ENCODE measurements at regions not wholly inside any gene's neighbourhood (a gene's known extent, or its start where the extent isn't known, plus 50 kb on each side); places are given as distances from the start of the nearest gene placed in this dataset.
"Not testable (repeated sequence)": the region's sequence is repeated elsewhere in the genome, so short reads cannot be mapped to it uniquely, and the experiment has no call there.

DNA sequence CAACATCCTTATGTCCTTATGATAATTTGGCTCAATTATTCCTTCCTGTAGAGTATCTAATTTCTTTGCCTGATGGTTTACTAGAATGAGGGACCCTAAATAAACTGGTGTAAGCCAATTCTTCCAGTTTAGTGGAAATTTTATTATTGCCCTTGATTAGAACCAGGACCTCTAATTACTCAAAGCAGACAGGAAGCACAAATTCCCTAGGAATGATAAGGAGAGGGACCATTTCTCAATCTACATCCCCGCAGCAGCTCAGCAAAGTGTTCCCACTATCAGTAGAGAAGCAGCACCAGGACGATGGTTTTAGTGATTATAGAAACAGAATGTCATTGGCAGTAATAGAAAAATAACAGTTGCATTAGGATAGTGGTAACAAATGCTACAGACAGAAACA, 97.1 kb downstream of the PLPPR4 start:
- no peak for DNase-seq (ENCODE audit: low spot score)

DNA sequence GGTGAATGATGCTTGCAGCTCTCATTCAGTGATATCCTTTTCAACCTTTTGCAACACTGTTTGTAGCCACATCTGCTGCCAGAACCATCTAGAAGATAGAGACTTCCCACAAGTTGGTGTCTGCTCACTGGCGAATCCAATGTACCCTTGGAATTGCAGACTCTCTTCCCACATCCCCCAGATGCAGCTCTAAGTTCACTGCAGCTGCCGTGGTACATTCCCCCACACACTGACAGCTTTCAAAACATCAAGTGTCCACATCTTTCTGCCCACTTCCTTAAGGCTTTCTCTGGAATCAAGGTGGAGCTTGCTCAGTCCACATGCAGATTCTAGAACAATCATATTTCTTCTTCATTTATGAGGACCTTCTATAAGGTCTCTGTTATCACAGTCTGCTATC, 99.2 kb downstream of the PLPPR4 start:
- no peak for DNase-seq (ENCODE audit: low spot score)

DNA sequence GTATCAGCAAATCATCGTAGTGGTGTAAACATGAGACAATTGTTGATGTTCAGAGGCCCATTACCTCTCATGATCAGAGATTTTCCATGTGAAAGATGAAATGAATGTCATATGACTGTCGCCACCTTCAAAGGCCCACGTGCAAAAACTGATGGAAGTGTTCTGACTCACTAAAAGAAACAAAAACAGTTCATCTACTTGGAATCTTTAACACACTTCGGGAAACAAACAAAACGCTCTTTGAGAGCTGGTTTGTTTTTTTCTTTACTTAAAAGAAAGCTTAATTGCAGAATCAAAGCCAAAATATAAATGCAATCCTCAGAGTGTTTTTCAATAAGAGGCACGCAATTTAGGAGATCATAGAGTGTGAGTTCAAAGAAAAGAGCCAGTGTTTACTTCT, 100.8 kb downstream of the PLPPR4 start:
- peak; percentile 42 for DNase-seq (ENCODE audit: low spot score)

DNA sequence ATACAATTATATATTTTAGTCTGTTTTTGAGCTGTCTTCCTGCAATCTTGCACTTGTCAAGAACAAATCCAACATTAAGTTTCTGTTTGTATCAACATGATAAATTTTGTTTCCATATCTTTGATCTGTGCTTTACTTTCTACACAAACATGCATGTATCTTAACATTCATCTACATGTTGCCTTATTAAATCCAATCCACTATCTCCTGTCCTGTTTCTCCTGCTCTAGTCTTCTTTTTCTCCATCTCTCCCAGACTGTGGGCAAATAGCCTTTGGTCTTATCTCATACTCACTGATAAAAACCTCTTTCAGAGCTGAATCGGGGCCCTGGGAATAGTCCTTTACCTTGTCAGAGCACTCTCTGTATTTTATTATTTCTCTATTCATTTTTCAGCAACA, 101.3 kb downstream of the PLPPR4 start:
- peak; percentile 1 for DNase-seq (ENCODE audit: low spot score)

DNA sequence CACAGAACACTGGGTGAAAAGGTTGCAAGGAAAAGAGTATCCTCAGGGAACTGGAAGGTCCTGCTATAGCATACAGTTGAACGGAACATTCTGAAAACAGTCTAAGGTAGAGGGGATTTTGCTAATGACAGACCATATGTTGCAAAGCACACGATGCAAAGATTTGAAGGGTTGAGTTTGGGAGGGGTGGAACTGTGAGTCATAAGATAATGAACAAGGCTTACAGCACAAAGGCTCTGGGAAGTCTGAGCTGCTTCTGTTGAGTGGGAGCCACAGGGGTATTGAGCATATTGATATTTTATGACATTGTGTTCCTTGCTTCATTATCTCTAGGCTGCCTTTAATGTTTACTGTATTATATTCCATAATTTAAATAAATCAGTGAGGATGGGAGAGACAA, 104.9 kb downstream of the PLPPR4 start:
- no peak for DNase-seq (ENCODE audit: low spot score)

DNA sequence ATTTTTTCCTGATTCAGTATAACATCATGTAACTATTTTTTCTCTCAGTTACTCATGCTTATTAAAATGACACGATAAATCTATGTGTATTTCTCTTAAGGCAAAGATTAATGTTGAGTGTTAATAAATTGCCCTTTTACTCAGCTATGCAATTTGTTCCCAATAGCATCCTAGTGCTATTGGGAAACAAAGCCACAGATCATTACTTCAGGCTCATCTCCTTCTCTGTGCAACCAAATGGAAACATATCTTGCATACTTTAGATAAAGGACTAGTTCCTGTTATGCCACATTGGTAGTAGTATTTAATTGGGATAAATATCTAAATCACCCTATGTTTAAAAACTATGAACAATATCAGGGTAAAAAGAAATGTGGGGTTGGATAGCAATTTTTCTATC, 106.2 kb downstream of the PLPPR4 start:
- DNase-seq (ENCODE audit: low spot score), result no peak

DNA sequence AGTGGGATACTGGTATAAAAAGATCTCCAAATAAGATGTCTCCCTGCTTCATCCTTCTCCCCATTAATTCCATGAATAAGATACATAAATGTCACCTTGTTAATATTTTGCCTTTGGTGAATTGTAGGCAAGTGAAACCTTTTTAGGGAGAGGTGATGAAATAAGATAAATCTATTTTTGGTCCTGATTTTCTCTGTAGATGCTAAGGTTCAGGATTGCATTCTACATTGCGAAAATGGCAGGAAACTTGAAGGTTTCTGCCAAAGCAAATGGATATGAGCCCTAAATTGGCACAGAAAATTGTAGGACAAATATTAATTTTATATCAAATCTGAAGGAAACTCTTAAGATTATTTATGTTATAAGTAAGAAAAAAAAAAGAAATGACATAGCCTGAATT, 107.1 kb downstream of the PLPPR4 start:
- no peak for DNase-seq (ENCODE audit: low spot score)

DNA sequence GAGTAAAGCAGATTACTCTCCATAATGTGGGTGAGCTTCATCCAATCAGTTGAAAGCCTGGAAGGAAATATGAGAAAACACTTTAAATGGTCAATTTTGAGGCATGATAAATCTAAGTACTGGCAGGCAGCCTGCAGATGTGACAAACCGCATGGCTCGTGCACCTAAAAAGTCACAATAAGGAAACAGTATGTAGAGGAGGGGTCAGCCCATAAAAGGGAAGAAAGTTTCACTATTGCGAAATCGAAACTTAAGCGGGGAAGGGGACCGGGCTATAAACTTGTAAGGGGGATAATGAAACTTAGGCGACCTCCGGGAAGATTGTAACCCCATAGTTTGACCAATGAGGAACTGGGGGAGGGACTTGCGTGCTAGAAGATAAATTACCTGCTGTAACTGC, 109.8 kb downstream of the PLPPR4 start:
- no peak for DNase-seq (ENCODE audit: low spot score)

DNA sequence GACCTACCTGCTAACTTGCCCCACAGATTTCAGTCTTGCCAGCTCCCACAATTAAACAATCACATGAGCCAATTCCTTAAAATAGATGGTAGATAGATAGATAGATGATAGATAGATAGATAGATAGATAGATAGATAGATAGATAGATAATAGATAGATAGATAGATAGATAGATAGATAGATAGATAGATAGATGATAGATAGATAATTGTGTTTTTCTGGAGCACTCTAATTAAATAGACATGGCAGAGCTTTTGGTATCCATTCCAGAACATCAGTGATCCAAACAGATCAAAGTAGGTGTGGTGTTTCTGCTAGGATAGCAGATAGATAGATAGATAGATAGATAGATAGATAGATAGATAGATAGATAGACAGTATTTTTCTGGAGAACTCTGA, 110.4 kb downstream of the PLPPR4 start:
- DNase-seq (ENCODE audit: low spot score), result not testable (repeated sequence)

DNA sequence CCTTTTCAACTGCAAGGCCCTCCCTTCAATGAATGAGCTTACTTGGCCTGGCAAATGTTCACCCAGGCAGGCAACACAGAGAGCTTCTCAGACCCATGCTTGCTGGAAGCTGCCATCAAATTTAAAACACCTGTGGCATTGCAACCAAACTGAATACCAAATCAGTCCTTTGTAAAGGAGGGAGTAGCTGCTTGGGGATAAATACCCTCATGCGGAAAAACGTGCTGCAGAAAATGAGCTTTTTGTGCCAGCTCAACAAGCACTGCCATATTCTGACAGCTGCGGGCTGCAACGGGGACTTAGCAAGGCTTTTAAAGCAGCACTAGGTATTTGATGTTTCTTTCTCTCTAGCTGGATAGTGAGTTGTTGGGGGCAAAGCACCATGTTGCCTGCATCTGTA, 119.7 kb downstream of the PLPPR4 start:
- DNase-seq (ENCODE audit: low spot score), result no peak

DNA sequence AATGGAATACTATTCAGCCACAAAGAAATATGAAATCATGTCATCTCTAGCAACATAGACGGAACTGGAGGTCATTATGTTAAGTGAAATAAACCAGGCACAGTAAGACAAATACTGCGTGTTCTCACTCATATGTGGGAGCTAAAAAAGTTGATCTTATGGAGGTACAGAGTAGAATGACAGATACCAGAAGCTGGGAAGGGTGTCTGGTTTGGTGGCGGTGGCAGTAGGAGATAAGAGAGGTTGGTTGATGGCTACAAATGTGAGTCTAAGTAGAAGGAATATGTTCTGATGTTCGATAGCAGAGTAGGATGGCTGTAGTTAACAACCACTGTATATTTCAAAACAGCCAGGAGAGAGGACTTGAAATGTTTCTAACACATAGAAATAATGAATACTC, 121.6 kb downstream of the PLPPR4 start:
- no peak for DNase-seq (ENCODE audit: low spot score)

DNA sequence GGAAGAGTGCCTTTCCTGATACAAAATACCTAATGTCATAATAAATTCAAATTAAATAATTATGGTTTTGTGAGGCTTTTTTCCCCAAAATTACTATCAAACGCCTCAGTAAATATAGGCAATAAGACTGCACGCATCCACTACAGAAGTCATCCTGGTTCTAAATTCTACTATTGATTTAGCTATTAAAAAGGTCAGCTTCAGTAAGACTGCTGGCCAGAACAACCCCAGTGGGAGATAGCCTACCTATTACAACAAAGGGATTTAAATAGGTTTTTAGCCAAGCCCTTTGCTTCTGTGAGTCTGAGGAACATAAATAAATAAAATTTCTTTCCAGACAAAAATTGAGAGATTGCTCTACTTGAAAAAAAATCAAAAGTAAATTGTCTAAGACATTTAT, 132.1 kb downstream of the PLPPR4 start:
- DNase-seq (ENCODE audit: low spot score), result no peak

DNA sequence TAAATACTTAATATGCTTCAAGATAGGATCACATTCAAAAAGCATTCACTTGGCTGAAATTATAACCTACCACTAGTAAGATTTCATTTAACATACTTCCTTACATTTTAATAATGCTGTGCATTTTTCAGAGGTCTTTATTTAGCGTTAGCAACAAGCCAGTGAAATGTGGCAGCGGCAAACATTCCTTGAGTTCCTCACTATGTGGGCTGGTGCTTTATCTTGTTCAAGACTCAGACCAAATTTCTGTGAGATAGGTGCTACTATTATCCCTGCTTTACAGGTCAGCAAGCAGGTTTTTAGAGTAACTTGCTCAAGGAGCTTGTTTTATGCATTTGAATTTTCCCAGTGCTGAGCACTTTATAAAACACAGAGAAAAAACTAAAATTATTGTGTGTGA, 132.7 kb downstream of the PLPPR4 start:
- DNase-seq (ENCODE audit: low spot score), result no peak

DNA sequence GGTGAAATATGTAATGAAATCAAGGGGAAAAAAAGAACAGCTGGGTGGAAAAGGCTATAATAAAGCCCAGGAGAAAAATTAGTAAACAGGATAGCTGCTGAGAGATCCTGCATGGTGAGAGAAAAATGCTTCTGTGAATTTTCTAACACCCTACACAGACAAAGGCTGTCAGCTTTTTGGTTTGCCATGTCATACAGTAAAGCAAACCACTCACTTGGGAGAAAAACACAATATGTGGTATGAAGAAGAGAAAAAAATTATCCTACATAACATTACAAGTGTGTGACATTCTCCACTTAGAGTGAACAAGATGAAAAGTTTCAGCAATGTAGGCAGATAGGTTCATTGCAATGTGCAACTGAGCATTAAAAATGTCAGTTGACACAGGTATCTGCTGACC, 133.6 kb downstream of the PLPPR4 start:
- no peak for DNase-seq (ENCODE audit: low spot score)

DNA sequence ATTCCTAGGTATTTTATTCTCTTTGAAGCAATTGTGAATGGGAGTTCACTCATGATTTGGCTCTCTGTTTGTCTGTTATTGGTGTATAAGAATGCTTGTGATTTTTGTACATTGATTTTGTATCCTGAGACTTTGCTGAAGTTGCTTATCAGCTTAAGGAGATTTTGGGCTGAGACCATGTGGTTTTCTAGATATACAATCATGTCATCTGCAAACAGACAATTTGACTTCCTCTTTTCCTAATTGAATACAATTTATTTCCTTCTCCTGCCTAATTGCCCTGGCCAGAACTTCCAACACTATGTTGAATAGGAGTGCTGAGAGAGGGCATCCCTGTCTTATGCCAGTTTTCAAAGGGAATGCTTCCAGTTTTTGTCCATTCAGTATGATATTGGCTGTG, 137.3 kb downstream of the PLPPR4 start:
- not testable (repeated sequence) for DNase-seq (ENCODE audit: low spot score)

DNA sequence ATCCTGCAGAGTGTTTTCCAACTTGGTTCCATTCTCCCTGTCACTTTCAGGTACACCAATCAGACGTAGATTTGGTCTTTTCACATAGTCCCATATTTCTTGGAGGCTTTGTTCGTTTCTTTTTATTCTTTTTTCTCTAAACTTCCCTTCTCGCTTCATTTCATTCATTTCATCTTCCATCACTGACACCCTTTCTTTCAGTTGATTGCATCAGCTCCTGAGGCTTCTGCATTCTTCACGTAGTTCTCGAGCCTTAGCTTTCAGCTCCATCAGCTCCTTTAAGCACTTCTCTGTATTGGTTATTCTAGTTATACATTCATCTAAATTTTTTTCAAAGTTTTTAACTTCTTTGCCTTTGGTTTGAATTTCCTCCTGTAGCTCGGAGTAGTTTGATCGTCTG, 140.1 kb downstream of the PLPPR4 start:
- not testable (repeated sequence) for DNase-seq (ENCODE audit: low spot score)

DNA sequence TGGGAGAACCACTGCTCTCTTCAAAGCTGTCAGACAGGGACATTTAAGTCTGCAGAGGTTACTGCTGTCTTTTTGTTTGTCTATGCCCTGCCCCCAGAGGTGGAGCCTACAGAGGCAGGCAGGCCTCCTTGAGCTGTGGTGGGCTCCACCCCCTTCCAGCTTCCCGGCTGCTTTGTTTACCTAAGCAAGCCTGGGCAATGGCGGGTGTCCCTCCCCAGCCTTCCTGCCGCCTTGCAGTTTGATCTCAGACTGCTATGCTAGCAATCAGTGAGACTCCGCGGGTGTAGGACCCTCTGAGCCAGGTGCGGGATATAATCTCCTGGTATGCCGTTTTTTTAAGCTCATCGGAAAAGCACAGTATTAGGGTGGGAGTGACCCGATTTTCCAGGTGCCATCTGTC, 141.0 kb downstream of the PLPPR4 start:
- not testable (repeated sequence) for DNase-seq (ENCODE audit: low spot score)

DNA sequence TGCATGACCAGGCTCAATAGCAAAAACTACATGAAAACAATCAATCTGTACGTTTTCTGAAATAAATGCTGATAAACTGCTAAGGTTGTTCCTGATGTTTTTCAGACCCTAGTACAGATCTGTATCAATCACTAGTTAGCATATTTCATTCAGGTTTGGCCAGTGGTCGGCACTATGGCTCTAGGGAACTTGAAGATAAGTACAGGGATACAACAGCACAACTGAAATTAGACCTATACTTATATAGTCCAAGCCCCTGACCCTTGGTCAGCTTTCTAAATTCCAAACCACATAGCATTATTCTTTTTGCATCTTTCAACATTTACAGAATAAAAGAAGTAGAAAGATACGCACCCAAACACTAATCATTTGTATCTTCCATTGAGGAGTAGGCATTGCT, 142.7 kb downstream of the PLPPR4 start:
- no peak for DNase-seq (ENCODE audit: low spot score)

DNA sequence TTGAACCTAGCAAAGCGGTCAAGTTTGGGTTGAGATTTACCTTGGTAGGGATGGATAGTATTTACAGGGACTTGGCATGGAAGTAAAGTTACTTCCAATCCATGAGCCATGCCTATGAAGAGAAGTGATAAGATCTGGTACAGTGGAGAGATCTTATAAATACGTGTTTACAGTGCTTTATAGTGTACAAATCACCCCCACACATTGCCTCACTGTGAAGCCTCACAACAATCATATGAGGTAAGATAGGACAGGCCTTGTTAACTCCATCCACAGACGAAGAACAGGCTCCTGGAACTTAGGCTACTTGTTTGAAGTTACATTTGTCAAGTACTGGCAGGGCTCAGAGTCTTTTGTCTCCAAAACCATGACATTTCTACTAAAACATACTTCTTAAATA, 159.8 kb downstream of the PLPPR4 start:
- no peak for DNase-seq (ENCODE audit: low spot score)

DNA sequence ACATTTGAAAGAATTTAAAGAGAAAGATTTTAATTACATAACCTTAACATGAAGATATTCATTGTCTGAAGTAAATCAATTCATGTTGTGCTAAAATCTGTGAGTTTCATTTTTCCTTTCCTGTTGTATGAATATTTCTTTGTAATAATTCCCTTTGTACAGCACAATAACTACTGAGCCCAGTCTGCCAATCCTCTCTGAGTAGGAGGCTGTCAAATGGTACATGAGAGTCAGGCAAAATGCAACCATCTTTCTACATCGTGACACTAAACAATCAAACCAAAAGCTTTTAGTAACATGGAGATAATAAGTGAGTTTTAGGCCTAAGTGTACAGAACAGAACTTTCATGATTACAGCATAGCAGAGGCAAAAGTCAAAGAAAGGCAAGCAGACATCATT, 165.5 kb downstream of the PLPPR4 start:
- DNase-seq (ENCODE audit: low spot score), result no peak

DNA sequence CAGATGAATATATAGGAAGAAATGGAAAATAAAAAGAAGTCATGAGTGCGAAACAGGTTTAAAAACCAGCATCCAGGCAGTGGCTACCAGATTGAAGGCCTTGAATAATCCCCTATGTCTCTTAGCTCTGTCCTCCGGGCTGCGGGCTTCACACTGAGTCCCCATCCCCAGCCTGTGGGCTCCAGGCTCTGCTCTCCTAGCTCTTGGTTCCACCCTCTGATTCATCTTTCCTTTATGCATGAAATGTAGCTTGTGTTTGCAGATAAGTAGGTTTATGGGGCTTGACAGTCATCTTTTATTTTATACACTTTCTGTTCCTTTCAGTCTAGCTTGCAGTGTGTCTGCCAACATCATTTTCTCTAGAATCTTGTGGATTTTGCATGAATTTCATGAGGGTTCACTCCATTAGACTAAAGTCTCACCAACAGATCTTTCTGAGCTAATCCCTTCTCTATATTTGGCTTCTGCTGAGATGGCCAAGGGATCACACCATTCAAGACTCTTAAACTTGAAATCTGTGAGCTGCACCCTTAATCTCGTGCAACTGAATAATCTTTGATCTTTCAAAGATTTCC, 174.5 kb downstream of the PLPPR4 start:
- DNase-seq (ENCODE audit: low spot score), result no peak

DNA sequence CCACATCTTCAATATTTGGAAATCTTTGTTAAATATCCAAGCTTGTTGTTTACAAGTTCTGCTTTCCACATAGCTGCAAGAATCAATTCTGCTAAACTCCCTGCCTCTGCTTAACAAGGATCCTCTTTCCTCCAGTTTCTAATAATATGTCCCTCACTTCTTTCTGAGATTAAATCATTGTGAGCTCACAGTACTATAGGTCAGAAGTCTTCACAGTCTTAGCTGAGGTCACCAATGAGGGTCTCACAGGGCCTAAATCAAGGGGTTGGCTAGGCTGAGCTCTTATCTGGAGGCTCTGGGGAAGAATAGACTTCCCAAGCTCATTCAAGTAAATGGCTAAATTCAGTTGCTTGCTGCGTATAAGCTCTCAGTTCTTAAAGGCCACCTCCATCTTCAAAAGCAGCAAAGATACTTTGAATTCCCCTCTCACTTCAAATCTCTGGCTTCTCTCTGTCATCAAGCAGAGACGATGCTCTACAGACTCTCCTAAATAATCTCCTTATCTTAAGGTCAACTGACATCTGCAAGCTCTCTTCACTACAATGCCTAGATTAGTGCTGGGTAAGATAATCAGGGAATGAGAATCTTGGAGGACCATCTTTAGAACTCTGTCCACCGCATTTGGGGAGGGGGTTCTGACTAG, 175.3 kb downstream of the PLPPR4 start:
- no peak for DNase-seq (ENCODE audit: low spot score)

DNA sequence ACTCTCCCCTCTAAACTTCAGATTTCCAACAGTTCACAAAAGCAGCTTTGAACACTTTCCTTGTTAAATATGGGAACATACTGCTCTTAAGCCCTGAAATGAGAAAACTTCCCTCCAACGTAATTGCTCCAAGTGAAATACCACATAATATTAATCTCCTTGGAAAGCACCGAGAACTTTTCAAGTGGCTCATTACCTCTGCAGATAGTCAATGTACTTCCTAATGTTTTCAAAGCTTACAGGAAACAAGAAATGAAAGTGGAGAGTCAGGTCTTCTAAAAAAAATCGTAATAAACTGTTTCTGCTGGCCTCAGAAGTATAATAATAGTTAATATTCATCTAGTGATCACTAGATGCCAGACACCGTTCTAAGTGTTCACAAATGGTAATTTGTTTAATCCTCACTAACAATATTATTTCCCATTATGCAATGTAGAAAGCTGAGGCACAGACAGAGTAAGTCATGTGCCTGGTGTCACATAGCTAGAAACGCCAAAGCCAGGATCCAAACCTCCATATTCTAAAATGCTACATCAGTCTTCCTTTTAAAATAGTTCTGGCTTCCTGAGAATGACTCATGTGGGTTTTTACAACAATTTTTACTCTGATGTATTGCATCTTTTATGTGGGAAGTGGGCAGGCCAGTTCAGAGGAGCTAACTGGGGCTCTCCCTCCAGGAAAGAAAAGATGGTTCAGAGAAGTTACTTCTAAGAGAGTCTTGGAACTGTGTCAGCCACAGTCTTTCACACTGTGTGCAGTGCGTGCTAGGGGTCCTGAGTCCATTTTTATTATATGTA, 177.2 kb downstream of the PLPPR4 start:
- DNase-seq (ENCODE audit: low spot score), result peak; percentile 60

Measured in SW480 (cell line).